Sigmoid colon (tissue), 4 donors: ENCODE measurements at regions not wholly inside any gene's neighbourhood (a gene's known extent, or its start where the extent isn't known, plus 50 kb on each side); places are given as distances from the start of the nearest gene placed in this dataset.

ENCODE experiments used
- CTCF ChIP-seq, 4 experiments: fragments of 450-650 bp in 3 of 4; fragments of 200-600 bp in 1 of 4; IDR thresholded peaks; one replicate each; pipeline ENCODE4 v1.5.1; 2016 to 2019; ENCODE audit warnings: antibody characterized with exemption in 4 of 4, mild to moderate bottlenecking in 3 of 4, moderate library complexity in 2 of 4
- EP300 ChIP-seq, 4 donors: sonication (generic); formaldehyde crosslinking; IDR thresholded peaks; one replicate each; pipeline ENCODE4 v1.6.1; 2017; ENCODE audit warnings: antibody characterized with exemption in 4 of 4
- POLR2A ChIP-seq, 2 donors: fragments of 450-650 bp; IDR thresholded peaks; one replicate each; pipeline ENCODE4 v1.6.1; 2016; ENCODE audit warnings: antibody characterized with exemption in 2 of 2, mild to moderate bottlenecking in 2 of 2, moderate library complexity in 2 of 2
- POLR2AphosphoS5 ChIP-seq, 4 donors: sonication (generic); formaldehyde crosslinking; IDR thresholded peaks; one replicate each; pipeline ENCODE4 v1.6.1; 2017; ENCODE audit warnings: antibody characterized with exemption in 4 of 4

- TF ChIP-seq CTCF (IDR thresholded peaks at IDR 0.05) (no peak), POLR2A (IDR thresholded peaks at IDR 0.05) (no peak), POLR2AphosphoS5 (IDR thresholded peaks at IDR 0.05) (no peak), EP300 (IDR thresholded peaks at IDR 0.05) (no peak)
Measured at GRCh38 chrX:54640103-54640690, 110.2 kb downstream of the GNL3L start.
